ENCODE measurements at regions not wholly inside any gene's neighbourhood (a gene's known extent, or its start where the extent isn't known, plus 50 kb on each side); places are given as distances from the start of the nearest gene placed in this dataset.

GRCh38 chr6:27139756-27140579, 107.5 kb upstream of the PRSS16 start:
- TF ChIP-seq CTCF (conservative IDR thresholded peaks at IDR 0.05; ENCODE audit: low read depth, low read length) (no peak), RAD21 (IDR thresholded peaks at IDR 0.05; ENCODE audit: low read length) (no peak), MAZ (IDR thresholded peaks at IDR 0.05; ENCODE audit: borderline replicate concordance, low read depth, low read length) (no peak), POLR2A (IDR thresholded peaks at IDR 0.05; ENCODE audit: low read depth, low read length) (no peak), BHLHE40 (IDR thresholded peaks at IDR 0.05; ENCODE audit: low read depth, low read length) (no peak), RFX5 (IDR thresholded peaks at IDR 0.05; ENCODE audit: low read depth, low read length) (no peak), SMC3 (IDR thresholded peaks at IDR 0.05; ENCODE audit: low read depth, low read length) (no peak), RCOR1 (IDR thresholded peaks at IDR 0.05; ENCODE audit: insufficient replicate concordance, low read length) (no peak), MAFK (IDR thresholded peaks at IDR 0.05; ENCODE audit: low read depth, low read length) (no peak), MXI1 (IDR thresholded peaks at IDR 0.05; ENCODE audit: borderline replicate concordance, low read depth, low read length) (no peak), ELK1 (IDR thresholded peaks at IDR 0.05; ENCODE audit: borderline replicate concordance, low read depth, low read length) (no peak), NFE2L2 (IDR thresholded peaks at IDR 0.05; ENCODE audit: low read depth, low read length) (no peak), CHD1 (IDR thresholded peaks at IDR 0.05; ENCODE audit: low read depth, low read length) (no peak)

All from IMR-90 (cell line).